ENCODE measurements at regions not wholly inside any gene's neighbourhood (a gene's known extent, or its start where the extent isn't known, plus 50 kb on each side); places are given as distances from the start of the nearest gene placed in this dataset.

DNA sequence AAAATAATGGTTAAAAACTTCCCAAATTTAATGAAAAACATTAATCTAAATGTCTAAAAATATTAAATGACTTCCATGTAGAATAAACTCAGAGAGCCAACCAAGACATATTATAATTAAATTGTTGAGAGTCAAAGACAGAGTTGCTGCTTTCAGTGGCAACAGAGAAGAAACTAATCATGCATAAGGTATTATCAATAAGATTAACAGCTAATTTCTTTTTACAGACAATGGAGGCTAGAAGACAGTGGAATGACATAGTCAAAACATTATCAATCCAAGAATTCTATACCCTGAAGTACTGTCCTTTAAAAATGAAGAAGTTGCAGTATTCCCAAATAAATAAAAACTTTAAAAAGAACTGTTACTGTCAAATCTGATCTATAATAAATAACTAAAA, 268.7 kb downstream of the IRX2 start:
- H3K36me3 ChIP-seq = no peaks in the 10 kb centered on the region
- H3K4me1 ChIP-seq = no peaks in the 10 kb centered on the region
- ATAC-seq = no peak
- no peak overlapping the region for H3K4me3 ChIP-seq
- peaks cover 0 to 4% (median 0%) of the 10 kb centered on the region in 4 donors for H3K9me3 ChIP-seq
- intact Hi-C loops (cut with DNase I) = no loop called here
- DNase-seq = no peak
- TF ChIP-seq, protein P1, sequence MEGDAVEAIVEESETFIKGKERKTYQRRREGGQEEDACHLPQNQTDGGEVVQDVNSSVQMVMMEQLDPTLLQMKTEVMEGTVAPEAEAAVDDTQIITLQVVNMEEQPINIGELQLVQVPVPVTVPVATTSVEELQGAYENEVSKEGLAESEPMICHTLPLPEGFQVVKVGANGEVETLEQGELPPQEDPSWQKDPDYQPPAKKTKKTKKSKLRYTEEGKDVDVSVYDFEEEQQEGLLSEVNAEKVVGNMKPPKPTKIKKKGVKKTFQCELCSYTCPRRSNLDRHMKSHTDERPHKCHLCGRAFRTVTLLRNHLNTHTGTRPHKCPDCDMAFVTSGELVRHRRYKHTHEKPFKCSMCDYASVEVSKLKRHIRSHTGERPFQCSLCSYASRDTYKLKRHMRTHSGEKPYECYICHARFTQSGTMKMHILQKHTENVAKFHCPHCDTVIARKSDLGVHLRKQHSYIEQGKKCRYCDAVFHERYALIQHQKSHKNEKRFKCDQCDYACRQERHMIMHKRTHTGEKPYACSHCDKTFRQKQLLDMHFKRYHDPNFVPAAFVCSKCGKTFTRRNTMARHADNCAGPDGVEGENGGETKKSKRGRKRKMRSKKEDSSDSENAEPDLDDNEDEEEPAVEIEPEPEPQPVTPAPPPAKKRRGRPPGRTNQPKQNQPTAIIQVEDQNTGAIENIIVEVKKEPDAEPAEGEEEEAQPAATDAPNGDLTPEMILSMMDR (IDR thresholded peaks at IDR 0.05) = no peak
- FAIRE-seq = no peak
- H3K27ac ChIP-seq = no peak overlapping the region
- H3K27me3 ChIP-seq = peaks cover 0 to 5% (median 0%) of the 10 kb centered on the region in 4 donors

DNA sequence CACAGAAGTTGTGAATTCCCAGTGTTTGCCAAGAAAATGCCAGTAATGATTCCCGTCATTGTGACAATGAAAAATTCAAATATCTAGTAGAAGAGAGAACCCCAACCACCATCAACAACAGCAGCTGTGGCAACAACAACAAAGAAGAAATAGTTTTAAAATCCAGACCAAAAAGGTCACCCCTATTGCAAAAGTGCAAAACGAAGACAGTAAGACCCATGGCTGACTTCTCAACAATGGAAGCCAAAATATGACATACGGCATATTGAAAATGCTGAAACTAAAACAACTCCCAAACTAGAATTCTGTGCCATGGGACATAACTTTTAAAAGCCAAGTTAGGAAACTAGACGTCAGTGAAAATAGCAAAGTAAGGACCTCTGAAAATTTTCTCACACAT, 270.6 kb downstream of the IRX2 start:
- no peak overlapping the region for H3K4me3 ChIP-seq
- ATAC-seq = no peak
- peaks cover 0 to 4% (median 0%) of the 10 kb centered on the region in 4 donors for H3K9me3 ChIP-seq
- H3K4me1 ChIP-seq = no peaks in the 10 kb centered on the region
- FAIRE-seq = no peak
- 53 to 62% methylated on average over 4 of the region's 4 CpGs for WGBS, 2 donors
- no peak for DNase-seq
- H3K27ac ChIP-seq = no peak overlapping the region
- H3K36me3 ChIP-seq = no peaks in the 10 kb centered on the region
- TF ChIP-seq, protein P1 (IDR thresholded peaks at IDR 0.05) = no peak
- intact Hi-C loops (cut with DNase I) = no loop called here
- peaks cover 0 to 5% (median 0%) of the 10 kb centered on the region in 4 donors for H3K27me3 ChIP-seq

DNA sequence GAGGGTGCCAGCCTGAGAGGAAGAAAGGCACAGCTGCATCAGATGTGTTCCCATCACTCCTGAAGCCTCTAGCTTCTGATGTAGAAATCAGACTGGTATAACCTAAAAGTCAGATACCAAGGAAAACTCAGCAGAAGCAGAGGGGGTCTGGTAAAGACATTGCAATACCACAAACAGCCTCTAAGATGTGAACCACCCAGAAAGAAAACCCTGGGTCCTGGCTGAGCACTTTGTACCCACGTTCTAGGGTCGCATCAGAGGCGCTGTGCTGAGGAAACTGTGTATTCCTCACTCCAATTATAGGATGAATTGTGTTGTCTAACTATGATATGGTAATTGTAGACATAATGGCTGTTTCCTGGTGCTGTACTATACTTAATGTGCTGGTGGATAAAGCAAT, 275.6 kb downstream of the IRX2 start:
- FAIRE-seq = no peak
- intact Hi-C loops (cut with DNase I) = no loop called here

DNA sequence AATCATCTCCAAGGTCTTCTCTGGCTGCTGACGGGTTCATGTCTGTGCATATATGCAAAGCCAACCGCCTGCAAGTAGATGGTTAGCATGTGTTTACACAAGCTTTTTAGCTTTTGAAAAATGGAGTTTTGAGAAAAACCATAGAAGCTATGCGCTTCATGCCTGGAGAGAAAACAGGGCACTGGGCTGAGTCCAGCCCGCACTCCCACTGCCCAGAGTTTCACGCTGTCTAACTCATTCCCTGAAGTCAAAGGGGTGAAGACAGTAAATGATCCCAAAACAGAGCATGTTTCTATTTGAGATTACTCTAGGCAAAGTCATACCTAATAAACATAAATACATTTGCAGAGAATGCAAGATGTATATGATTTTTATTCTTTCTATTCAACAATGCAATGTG, 278.8 kb downstream of the IRX2 start:
- H3K4me3 ChIP-seq = no peak overlapping the region
- FAIRE-seq (no peak), ATAC-seq (no peak), DNase-seq (no peak)
- TF ChIP-seq, protein P1 (IDR thresholded peaks at IDR 0.05) = no peak
- peaks cover 0 to 8% (median 2%) of the 10 kb centered on the region in 4 donors for H3K27me3 ChIP-seq
- intact Hi-C loops (cut with DNase I) = no loop called here
- H3K4me1 ChIP-seq = no peaks in the 10 kb centered on the region
- H3K9me3 ChIP-seq = no peaks in the 10 kb centered on the region
- WGBS, 2 donors = 81 to 85% methylated on average over 5 of the region's 5 CpGs
- no peaks in the 10 kb centered on the region for H3K36me3 ChIP-seq
- H3K27ac ChIP-seq = no peak overlapping the region

More for the DNA sequence above, 275.6 kb downstream of the IRX2 start:
- no peaks in the 10 kb centered on the region for H3K4me1 ChIP-seq
- H3K36me3 ChIP-seq = no peaks in the 10 kb centered on the region
- no peak overlapping the region for H3K27ac ChIP-seq
- H3K4me3 ChIP-seq = no peak overlapping the region
- TF ChIP-seq, protein P1 (IDR thresholded peaks at IDR 0.05) = no peak
- peaks cover 0 to 5% (median 2%) of the 10 kb centered on the region in 4 donors for H3K27me3 ChIP-seq
- 42 to 43% methylated on average over 3 of the region's 3 CpGs for WGBS, 2 donors
- DNase-seq = no peak
- no peak for ATAC-seq
- H3K9me3 ChIP-seq = no peaks in the 10 kb centered on the region

DNA sequence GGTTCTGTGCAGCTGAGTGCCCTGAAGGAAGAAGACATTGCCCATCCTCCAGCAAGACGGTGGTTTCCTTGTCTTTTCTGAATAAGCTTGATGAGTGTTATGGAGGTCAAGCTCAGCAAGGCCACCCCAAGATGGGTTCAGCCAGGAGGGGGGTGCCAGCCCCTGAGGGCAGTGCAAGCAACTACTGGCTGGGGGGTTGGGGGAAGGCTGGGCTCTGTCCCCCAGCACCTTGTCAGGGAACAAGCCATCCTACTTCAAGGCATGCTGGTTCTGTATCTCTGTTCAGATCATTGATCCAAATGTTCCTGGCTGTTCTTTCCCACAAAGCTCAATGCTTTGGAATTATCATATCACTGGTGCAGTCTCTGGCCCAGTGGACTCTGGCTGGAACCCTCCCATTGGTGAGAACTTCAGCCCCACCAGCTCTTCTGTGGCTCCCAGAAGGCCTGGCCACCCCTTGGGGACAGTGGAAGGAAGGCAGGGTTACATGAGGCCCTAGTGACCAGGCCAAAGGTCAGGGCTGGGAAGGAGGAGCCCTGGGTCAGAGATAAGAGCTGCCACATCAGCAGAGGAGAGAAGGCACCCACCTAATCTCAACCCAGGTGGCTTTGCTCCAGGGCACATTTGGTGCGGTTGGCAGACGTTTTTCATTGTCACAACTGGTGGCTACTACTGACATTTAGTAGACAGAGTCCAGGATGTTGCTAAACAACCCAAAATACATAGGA, 280.2 kb downstream of the IRX2 start:
- intact Hi-C loops (cut with DNase I) = no loop called here
- ATAC-seq = no peak
- 58 to 62% methylated on average over 3 of the region's 3 CpGs for WGBS, 2 donors

More for the DNA sequence above, 280.2 kb downstream of the IRX2 start:
- TF ChIP-seq, protein P1 (IDR thresholded peaks at IDR 0.05) = no peak
- H3K4me3 ChIP-seq = no peak overlapping the region
- H3K4me1 ChIP-seq = no peaks in the 10 kb centered on the region
- no peak for FAIRE-seq
- no peaks in the 10 kb centered on the region for H3K9me3 ChIP-seq
- no peak overlapping the region for H3K27ac ChIP-seq
- no peaks in the 10 kb centered on the region for H3K36me3 ChIP-seq
- DNase-seq = no peak
- peaks cover 0 to 8% (median 2%) of the 10 kb centered on the region in 4 donors for H3K27me3 ChIP-seq
